ENCODE measurements at regions not wholly inside any gene's neighbourhood (a gene's known extent, or its start where the extent isn't known, plus 50 kb on each side); places are given as distances from the start of the nearest gene placed in this dataset.
"Not testable (repeated sequence)": the region's sequence is repeated elsewhere in the genome, so short reads cannot be mapped to it uniquely, and the experiment has no call there.

- DNase-seq (ENCODE audit: low read depth in 4 of 4, low spot score in 3 of 4): not testable (repeated sequence)
These were observed 712.8 kb downstream of the KCNJ18 start for GRCh38 chr17:22405080-22405479.

- no peak for DNase-seq (ENCODE audit: low read depth in 4 of 4, low spot score in 3 of 4)
These were observed 716.9 kb downstream of the KCNJ18 start for GRCh38 chr17:22409160-22409751.

DNA sequence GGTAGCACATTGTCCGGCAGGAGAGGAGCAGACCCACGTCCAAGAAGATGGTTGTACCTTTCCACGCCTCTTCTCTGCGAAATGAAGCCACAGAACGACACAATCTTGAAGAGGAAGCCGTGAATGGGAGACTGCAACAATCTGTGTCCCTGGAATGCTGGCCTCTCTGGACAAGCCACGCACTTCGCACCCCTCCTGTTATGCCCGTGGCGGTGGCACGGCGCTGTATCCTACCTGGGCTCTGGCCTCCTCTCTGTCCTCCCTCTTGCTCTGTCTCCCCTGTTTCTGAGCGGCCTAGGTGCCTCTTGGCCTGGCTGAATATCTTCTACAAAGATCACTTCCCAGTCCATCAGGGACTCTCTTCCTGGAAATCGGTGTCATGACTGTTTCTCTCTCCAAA lies 717.8 kb downstream of the KCNJ18 start:
- no peak for DNase-seq (ENCODE audit: low read depth in 4 of 4, low spot score in 3 of 4)

GRCh38 chr17:22411185-22411784 lies 719.0 kb downstream of the KCNJ18 start:
- no peak for DNase-seq (ENCODE audit: low read depth in 4 of 4, low spot score in 3 of 4)

- no peak for DNase-seq (ENCODE audit: low read depth in 4 of 4, low spot score in 3 of 4)
These were observed 743.1 kb downstream of the KCNJ18 start for GRCh38 chr17:22435231-22435974.

GRCh38 chr17:22441776-22442175 lies 749.5 kb downstream of the KCNJ18 start:
- DNase-seq (ENCODE audit: low read depth in 4 of 4, low spot score in 3 of 4): no peak

DNA sequence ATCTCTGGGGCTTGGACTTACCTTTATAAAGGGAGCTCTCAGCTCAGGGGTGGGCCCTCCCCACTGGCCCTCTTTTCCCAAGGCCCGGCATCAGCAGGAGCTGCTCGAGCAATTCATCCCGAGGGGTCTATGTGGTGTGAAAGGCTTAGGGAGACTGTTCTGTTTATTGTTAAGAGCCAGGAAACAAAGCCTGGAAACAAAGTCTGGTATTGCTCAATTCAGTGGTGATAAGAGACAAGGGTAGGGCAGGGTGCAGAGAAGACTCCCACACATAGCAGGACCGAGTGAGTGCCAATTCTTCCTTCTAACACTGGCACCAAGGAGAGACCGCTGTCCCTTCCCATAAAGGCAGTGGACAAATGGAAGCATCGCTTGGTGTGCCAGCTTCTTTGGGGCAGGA lies 750.7 kb downstream of the KCNJ18 start:
- no peak for DNase-seq (ENCODE audit: low read depth in 4 of 4, low spot score in 3 of 4)

- no peak for DNase-seq (ENCODE audit: low read depth in 4 of 4, low spot score in 3 of 4)
These were observed 760.9 kb downstream of the KCNJ18 start for GRCh38 chr17:22453181-22453580.

DNA sequence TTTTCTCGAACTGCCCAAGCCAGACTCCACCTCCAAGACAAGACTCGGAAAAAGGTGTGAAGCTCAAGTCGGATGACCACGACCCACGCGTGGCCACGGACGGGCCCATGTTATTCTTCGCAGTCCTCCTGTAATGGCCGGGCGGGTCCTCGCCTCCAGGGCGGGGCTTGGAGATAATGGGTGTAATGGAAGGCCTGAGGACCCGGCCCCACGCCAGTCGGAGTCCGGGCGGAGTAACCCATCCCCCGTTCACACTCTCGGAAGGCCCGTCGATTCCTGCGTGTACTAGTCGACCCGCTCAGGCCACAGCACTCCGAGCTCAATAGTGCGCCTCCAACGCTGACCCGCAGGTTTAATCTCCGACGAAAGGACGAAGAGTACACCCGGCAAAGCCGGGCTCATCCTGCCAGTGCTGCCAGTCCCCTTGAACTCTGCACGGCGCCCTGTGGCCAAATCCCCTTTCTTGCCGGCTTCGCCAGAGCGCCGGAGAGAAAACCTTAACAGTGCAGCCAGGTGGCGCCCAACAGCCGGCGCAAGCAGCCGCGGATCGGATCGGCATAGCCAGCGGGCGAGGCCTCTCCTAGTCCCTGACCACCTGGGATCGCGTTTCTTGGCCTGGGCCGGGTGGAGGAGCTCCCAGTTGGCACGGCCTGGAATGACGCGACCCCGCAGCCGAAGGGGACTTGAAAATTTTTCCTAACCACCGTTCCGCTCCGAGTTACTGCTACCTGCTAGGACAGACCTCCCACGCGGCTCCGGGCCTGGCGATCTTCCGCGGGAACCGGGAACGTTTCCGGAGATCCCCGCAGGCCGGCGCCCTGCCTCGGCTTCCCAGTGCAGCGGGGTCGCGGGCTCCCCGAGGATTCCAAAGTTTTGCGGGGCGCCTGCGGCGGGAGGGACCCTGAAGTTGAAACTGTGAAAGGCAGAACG lies 762.0 kb downstream of the KCNJ18 start:
- no peak for DNase-seq (ENCODE audit: low read depth in 4 of 4, low spot score in 3 of 4)

- DNase-seq (ENCODE audit: low read depth in 4 of 4, low spot score in 3 of 4): no peak
These were observed 767.1 kb downstream of the KCNJ18 start for GRCh38 chr17:22459331-22459952.

GRCh38 chr17:22459953-22460350 lies 767.6 kb downstream of the KCNJ18 start:
- no peak for DNase-seq (ENCODE audit: low read depth in 4 of 4, low spot score in 3 of 4)

GRCh38 chr17:22460461-22461063 lies 768.2 kb downstream of the KCNJ18 start:
- no peak for DNase-seq (ENCODE audit: low read depth in 4 of 4, low spot score in 3 of 4)

GRCh38 chr17:22461460-22462145 lies 769.3 kb downstream of the KCNJ18 start:
- DNase-seq (ENCODE audit: low read depth in 4 of 4, low spot score in 3 of 4): no peak

GRCh38 chr17:22462461-22462860 lies 770.1 kb downstream of the KCNJ18 start:
- DNase-seq (ENCODE audit: low read depth in 4 of 4, low spot score in 3 of 4): no peak

DNA sequence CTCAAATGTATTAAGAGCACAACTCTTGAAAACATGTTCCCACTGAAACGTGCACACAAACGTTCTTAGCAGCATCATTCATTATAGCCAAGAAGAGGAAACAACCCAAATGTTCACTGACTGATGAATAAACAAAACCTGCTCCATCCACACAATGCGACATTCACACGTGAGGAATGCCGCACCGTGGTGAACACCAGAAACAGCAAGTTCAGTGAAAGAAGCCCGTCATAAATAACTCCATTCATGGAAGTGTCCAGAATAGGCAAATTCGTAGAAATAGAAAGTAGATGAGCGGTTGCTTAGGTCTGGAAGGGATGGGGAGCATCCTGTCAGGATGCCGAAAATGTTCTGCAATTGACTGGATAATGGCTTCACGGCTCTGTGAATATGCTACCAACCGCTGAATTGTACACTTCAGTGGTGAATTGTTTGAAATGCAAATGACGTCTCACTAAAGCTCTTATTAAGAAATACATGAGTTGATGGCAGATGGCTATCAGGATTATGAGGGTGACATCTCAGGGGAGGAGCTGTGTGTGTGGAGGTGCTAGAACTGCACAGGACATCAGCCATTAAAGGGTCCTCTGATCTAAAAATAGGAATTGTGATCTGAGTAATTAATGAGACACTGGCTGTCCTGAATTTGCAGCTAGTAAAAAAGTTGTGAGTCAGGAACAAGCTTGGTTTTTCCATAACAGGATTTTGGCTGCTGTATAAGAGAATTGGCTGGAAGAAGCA lies 771.0 kb downstream of the KCNJ18 start:
- no peak for DNase-seq (ENCODE audit: low read depth in 4 of 4, low spot score in 3 of 4)

GRCh38 chr17:22464041-22464440 lies 771.7 kb downstream of the KCNJ18 start:
- DNase-seq (ENCODE audit: low read depth in 4 of 4, low spot score in 3 of 4): no peak

- DNase-seq (ENCODE audit: low read depth in 4 of 4, low spot score in 3 of 4): no peak
These were observed 775.4 kb downstream of the KCNJ18 start for GRCh38 chr17:22467720-22468119.

GRCh38 chr17:22469101-22469880 lies 777.0 kb downstream of the KCNJ18 start:
- no peak for DNase-seq (ENCODE audit: low read depth in 4 of 4, low spot score in 3 of 4)
